Spleen (tissue), 7 donors: ENCODE measurements at regions not wholly inside any gene's neighbourhood (a gene's known extent, or its start where the extent isn't known, plus 50 kb on each side); places are given as distances from the start of the nearest gene placed in this dataset.

Source experiments
- CTCF ChIP-seq, 11 experiments: fragments of 200-600 bp in 7 of 11; fragments of 450-650 bp in 4 of 11; sonication (generic) in 4 of 11; IDR thresholded peaks in 8 of 11; conservative IDR thresholded peaks in 3 of 11; 1 replicate in 7 of 11; 2 replicates in 4 of 11; pipeline versions ENCODE4 v1.4.0 to v1.8.0; 2016 to 2021; ENCODE audit warnings: antibody characterized with exemption in 11 of 11, inconsistent platforms in 4 of 11, mild to moderate bottlenecking in 1 of 11
- POLR2A ChIP-seq, 3 donors: fragments of 450-650 bp; IDR thresholded peaks; one replicate each; pipeline ENCODE4 v1.5.1; 2017; ENCODE audit warnings: antibody characterized with exemption in 3 of 3, mild to moderate bottlenecking in 1 of 3
- POLR2AphosphoS5 ChIP-seq, 3 donors: sonication (generic); formaldehyde crosslinking; IDR thresholded peaks; one replicate each; pipeline ENCODE4 v1.5.1; 2017; ENCODE audit warnings: antibody characterized with exemption in 3 of 3
- donor health status: DM: no; HTN: no; CAD: no; lungs with moderate emphysema.
- donor health status: DM: no; HTN: no; CAD: no.
- donor health status: DM: no; HTN: no; CAD: no.

- TF ChIP-seq CTCF (IDR thresholded peaks at IDR 0.05 in 8 of 11, conservative IDR thresholded peaks at IDR 0.05 in 3 of 11), result no peak
- no peak for TF ChIP-seq POLR2A (IDR thresholded peaks at IDR 0.05)
- no peak for TF ChIP-seq POLR2AphosphoS5 (IDR thresholded peaks at IDR 0.05)
Measured at GRCh38 chr3:59601486-59601885, 551.7 kb upstream of the CFAP20DC start.
